SK-N-SH (cell line): ENCODE measurements at regions not wholly inside any gene's neighbourhood (a gene's known extent, or its start where the extent isn't known, plus 50 kb on each side); places are given as distances from the start of the nearest gene placed in this dataset.

Experiments used
- CTCF ChIA-PET: fragments of 300-600, 350-600 bp; formaldehyde crosslinking; extraction: SDS; loops from one replicate; lab custom pipeline; 2021; lab: Yijun Ruan, JAX
- POLR2A ChIA-PET: fragments of 350-600 bp; sonication (Branson Sonifier 250); formaldehyde crosslinking; extraction: SDS; loops from one replicate; lab custom pipeline; 2020; ENCODE audit warnings: antibody characterized with exemption, inconsistent platforms; lab: Yijun Ruan, JAX
- DNase-seq: peaks from one replicate; pipeline ENCODE4 v3.0.0; 2012
- H2AFZ ChIP-seq: fragments of 200-600 bp; sonication (generic); 2 replicates; pipeline ENCODE4 v1.8.1; 2016; ENCODE audit warnings: antibody characterized with exemption, mild to moderate bottlenecking, low read depth
- H3F3A ChIP-seq: fragments of 200-600 bp; sonication (generic); replicated peaks from 2 replicates; pipeline ENCODE3; 2016; ENCODE audit warnings: antibody characterized with exemption, mild to moderate bottlenecking; ENCODE audit not compliant: insufficient read depth
- H3K27ac ChIP-seq, 2 experiments: fragments of 200-500 bp in 1 of 2; fragments of 200-600 bp in 1 of 2; sonication (Bioruptor generic) in 1 of 2; sonication (generic), shearing (Covaris generic) in 1 of 2; 2 replicates each; pipeline versions ENCODE4 v1.5.1 to v1.6.1; 2014 to 2016; ENCODE audit warnings: low read depth in 2 of 2, inconsistent platforms in 1 of 2, low read length in 1 of 2, mild to moderate bottlenecking in 1 of 2, mixed read lengths in 1 of 2
- H3K27me3 ChIP-seq: fragments of 200-600 bp; sonication (generic), shearing (Covaris generic); 2 replicates; pipeline ENCODE4 v1.6.1; 2016; ENCODE audit warnings: mixed run types; ENCODE audit not compliant: insufficient read depth
- H3K36me3 ChIP-seq, 2 experiments: fragments of 200-500 bp in 1 of 2; fragments of 200-600 bp in 1 of 2; sonication (Bioruptor generic) in 1 of 2; sonication (generic) in 1 of 2; replicated peaks in 1 of 2; 2 replicates each; pipeline versions ENCODE3 to v1.5.1; 2014 to 2016; ENCODE audit warnings: low read length in 1 of 2, mild to moderate bottlenecking in 1 of 2; ENCODE audit not compliant: insufficient read depth in 2 of 2, control insufficient read depth in 1 of 2
- H3K4me1 ChIP-seq, 2 experiments: fragments of 200-500 bp in 1 of 2; fragments of 200-600 bp in 1 of 2; sonication (Bioruptor generic) in 1 of 2; sonication (generic), shearing (Covaris generic) in 1 of 2; 2 replicates each; pipeline versions ENCODE4 v1.5.1 to v1.6.1; 2014 to 2016; ENCODE audit warnings: low read depth in 1 of 2, low read length in 1 of 2, mixed run types in 1 of 2; ENCODE audit not compliant: insufficient read depth in 2 of 2, control insufficient read depth in 1 of 2
- H3K4me2 ChIP-seq: fragments of 200-600 bp; sonication (generic), shearing (Covaris generic); 2 replicates; pipeline ENCODE4 v1.6.1; 2017; ENCODE audit warnings: mixed run types
- H3K4me3 ChIP-seq, 2 experiments: fragments of 200-500 bp in 1 of 2; fragments of 200-600 bp in 1 of 2; sonication (Bioruptor generic) in 1 of 2; sonication (generic), shearing (Covaris generic) in 1 of 2; 2 replicates each; pipeline versions ENCODE4 v1.5.1 to v1.8.1; 2014 to 2016; ENCODE audit warnings: low read depth in 2 of 2, inconsistent platforms in 1 of 2, low read length in 1 of 2, mild to moderate bottlenecking in 1 of 2, mixed read lengths in 1 of 2, moderate library complexity in 1 of 2
- H3K79me2 ChIP-seq: fragments of 200-600 bp; sonication (generic); 2 replicates; pipeline ENCODE4 v1.8.1; 2017; ENCODE audit warnings: mild to moderate bottlenecking; ENCODE audit not compliant: insufficient read depth
- H3K9ac ChIP-seq: fragments of 200-600 bp; sonication (generic); 2 replicates; pipeline ENCODE4 v1.6.1; 2017; ENCODE audit warnings: mixed run types
- H3K9me2 ChIP-seq: fragments of 200-600 bp; sonication (generic); 2 replicates; pipeline ENCODE4 v1.6.1; 2017; ENCODE audit warnings: mixed run types
- H3K9me3 ChIP-seq: fragments of 200-600 bp; sonication (generic); 2 replicates; pipeline ENCODE4 v1.6.1; 2017; ENCODE audit warnings: mixed run types, mild to moderate bottlenecking, moderate library complexity
- H4K20me1 ChIP-seq: fragments of 200-600 bp; sonication (generic); 2 replicates; pipeline ENCODE4 v1.6.1; 2017; ENCODE audit warnings: mild to moderate bottlenecking, mixed run types; ENCODE audit not compliant: insufficient read depth
- ELF1 ChIP-seq: IDR thresholded peaks from 2 replicates; pipeline ENCODE4 v1.4.0; 2012
- EP300 ChIP-seq, 2 experiments: IDR thresholded peaks; 2 replicates each; pipeline versions ENCODE4 v1.4.0 to v1.6.1; 2012; ENCODE audit warnings: borderline replicate concordance in 1 of 2, low read depth in 1 of 2, low read length in 1 of 2
- EZH2phosphoT487 ChIP-seq: fragments of 200-600 bp; sonication (generic); IDR thresholded peaks from 2 replicates; pipeline ENCODE4 v1.6.1; 2017; ENCODE audit warnings: low read depth, mixed run types, mild to moderate bottlenecking, antibody characterized with exemption, moderate library complexity, borderline replicate concordance
- FOXM1 ChIP-seq: IDR thresholded peaks from 2 replicates; pipeline ENCODE4 v1.4.0; 2012; ENCODE audit warnings: low read depth, mild to moderate bottlenecking
- IRF3 ChIP-seq: fragments of 150-350 bp; IDR thresholded peaks from 2 replicates; pipeline ENCODE4 v1.6.1; 2016; ENCODE audit warnings: mild to moderate bottlenecking, low read depth, low read length
- JUND ChIP-seq: IDR thresholded peaks from 2 replicates; pipeline ENCODE4 v1.4.0; 2012
- MEF2A ChIP-seq: IDR thresholded peaks from 2 replicates; pipeline ENCODE4 v1.4.0; 2012; ENCODE audit warnings: low read depth, borderline replicate concordance
- MXI1 ChIP-seq: IDR thresholded peaks from 2 replicates; pipeline ENCODE4 v1.6.1; 2012; ENCODE audit warnings: mild to moderate bottlenecking, low read depth, low read length, improper control_type of control experiment
- RCOR1 ChIP-seq: fragments of 150-350 bp; IDR thresholded peaks from 2 replicates; pipeline ENCODE4 v1.6.1; 2017; ENCODE audit warnings: antibody characterized with exemption, low read length
- RXRA ChIP-seq: IDR thresholded peaks from 2 replicates; pipeline ENCODE4 v1.4.0; 2012; ENCODE audit warnings: low read depth, mild to moderate bottlenecking, borderline replicate concordance
- SMC3 ChIP-seq: IDR thresholded peaks from 2 replicates; pipeline ENCODE4 v1.6.1; 2012; ENCODE audit warnings: low read depth, low read length, improper control_type of control experiment
- TEAD4 ChIP-seq: IDR thresholded peaks from 2 replicates; pipeline ENCODE4 v1.4.0; 2012; ENCODE audit warnings: mild to moderate bottlenecking, borderline replicate concordance; ENCODE audit not compliant: insufficient read depth
- ZBTB33 ChIP-seq: IDR thresholded peaks from 2 replicates; pipeline ENCODE4 v1.4.0; 2012; ENCODE audit warnings: low read depth, borderline replicate concordance
- WGBS: methylation state at CpG from one replicate; pipeline ENCODE4 v1.1.6; 2017; ENCODE audit warnings: low lambda C conversion rate; 5-methylcytosine and 5-hydroxymethylcytosine counted together
- TF ChIP-seq, protein P1 (sequence below): fragments of 200-600 bp; sonication (generic); IDR thresholded peaks from 2 replicates; pipeline ENCODE4 v1.6.1; 2017; ENCODE audit warnings: antibody characterized with exemption, mild to moderate bottlenecking, moderate library complexity
- TF ChIP-seq, protein P2 (sequence below): fragments of 150-350 bp; IDR thresholded peaks from 2 replicates; pipeline ENCODE4 v1.6.1; 2017; ENCODE audit warnings: antibody characterized with exemption, low read length, low read depth, borderline replicate concordance
- TF ChIP-seq, protein P3 (sequence below): IDR thresholded peaks from 2 replicates; pipeline ENCODE4 v1.4.0; 2012; ENCODE audit warnings: low read depth, borderline replicate concordance

GRCh38 chr18:3392467-3392855 lies 57.5 kb upstream of the TGIF1 start:
- 89% methylated on average over 2 of the region's 2 CpGs for WGBS
- H3K9me3 ChIP-seq = no peaks in the 10 kb centered on the region
- no peak overlapping the region for H3K27ac ChIP-seq
- H3K4me1 ChIP-seq = no peaks in the 10 kb centered on the region
- no peaks in the 10 kb centered on the region for H3K36me3 ChIP-seq
- no peak overlapping the region for H2AFZ ChIP-seq
- no peak for TF ChIP-seq IRF3
- no peak for TF ChIP-seq MXI1
- TF ChIP-seq JUND = no peak
- TF ChIP-seq, protein P1, sequence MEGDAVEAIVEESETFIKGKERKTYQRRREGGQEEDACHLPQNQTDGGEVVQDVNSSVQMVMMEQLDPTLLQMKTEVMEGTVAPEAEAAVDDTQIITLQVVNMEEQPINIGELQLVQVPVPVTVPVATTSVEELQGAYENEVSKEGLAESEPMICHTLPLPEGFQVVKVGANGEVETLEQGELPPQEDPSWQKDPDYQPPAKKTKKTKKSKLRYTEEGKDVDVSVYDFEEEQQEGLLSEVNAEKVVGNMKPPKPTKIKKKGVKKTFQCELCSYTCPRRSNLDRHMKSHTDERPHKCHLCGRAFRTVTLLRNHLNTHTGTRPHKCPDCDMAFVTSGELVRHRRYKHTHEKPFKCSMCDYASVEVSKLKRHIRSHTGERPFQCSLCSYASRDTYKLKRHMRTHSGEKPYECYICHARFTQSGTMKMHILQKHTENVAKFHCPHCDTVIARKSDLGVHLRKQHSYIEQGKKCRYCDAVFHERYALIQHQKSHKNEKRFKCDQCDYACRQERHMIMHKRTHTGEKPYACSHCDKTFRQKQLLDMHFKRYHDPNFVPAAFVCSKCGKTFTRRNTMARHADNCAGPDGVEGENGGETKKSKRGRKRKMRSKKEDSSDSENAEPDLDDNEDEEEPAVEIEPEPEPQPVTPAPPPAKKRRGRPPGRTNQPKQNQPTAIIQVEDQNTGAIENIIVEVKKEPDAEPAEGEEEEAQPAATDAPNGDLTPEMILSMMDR = no peak
- TF ChIP-seq RXRA = no peak
- no peak for TF ChIP-seq EP300 (IDR thresholded peaks at IDR 0.05; ENCODE audit: borderline replicate concordance in 1 of 2, low read depth in 1 of 2, low read length in 1 of 2)
- no peak for TF ChIP-seq EZH2phosphoT487
- no peak for TF ChIP-seq FOXM1
- no peak for TF ChIP-seq RCOR1
- TF ChIP-seq ZBTB33 = no peak
- TF ChIP-seq, protein P2, sequence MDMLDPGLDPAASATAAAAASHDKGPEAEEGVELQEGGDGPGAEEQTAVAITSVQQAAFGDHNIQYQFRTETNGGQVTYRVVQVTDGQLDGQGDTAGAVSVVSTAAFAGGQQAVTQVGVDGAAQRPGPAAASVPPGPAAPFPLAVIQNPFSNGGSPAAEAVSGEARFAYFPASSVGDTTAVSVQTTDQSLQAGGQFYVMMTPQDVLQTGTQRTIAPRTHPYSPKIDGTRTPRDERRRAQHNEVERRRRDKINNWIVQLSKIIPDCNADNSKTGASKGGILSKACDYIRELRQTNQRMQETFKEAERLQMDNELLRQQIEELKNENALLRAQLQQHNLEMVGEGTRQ = no peak
- TF ChIP-seq MEF2A = no peak
- TF ChIP-seq, protein P3, sequence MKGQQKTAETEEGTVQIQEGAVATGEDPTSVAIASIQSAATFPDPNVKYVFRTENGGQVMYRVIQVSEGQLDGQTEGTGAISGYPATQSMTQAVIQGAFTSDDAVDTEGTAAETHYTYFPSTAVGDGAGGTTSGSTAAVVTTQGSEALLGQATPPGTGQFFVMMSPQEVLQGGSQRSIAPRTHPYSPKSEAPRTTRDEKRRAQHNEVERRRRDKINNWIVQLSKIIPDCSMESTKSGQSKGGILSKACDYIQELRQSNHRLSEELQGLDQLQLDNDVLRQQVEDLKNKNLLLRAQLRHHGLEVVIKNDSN = no peak
- no peak for TF ChIP-seq ELF1
- TF ChIP-seq TEAD4 = no peak
- no peak for TF ChIP-seq SMC3
- no peak for DNase-seq
- H3K9ac ChIP-seq = no peak overlapping the region
- no peaks in the 10 kb centered on the region for H3K79me2 ChIP-seq
- H4K20me1 ChIP-seq = no peaks in the 10 kb centered on the region
- CTCF ChIA-PET = interaction anchor here (1.0 to 1.1 kb wide), 2 partner anchors 8 to 274 kb away, joined by 3 to 4 read pairs; no protein-coding TSS in a partner anchor
- no peaks in the 10 kb centered on the region for H3F3A ChIP-seq
- H3K27me3 ChIP-seq = no peaks in the 10 kb centered on the region
- no peak overlapping the region for H3K4me3 ChIP-seq
- no peaks in the 10 kb centered on the region for H3K9me2 ChIP-seq
- POLR2A ChIA-PET = no interaction called here
- no peak overlapping the region for H3K4me2 ChIP-seq
